Transverse colon (tissue), 4 donors: ENCODE measurements at regions not wholly inside any gene's neighbourhood (a gene's known extent, or its start where the extent isn't known, plus 50 kb on each side); places are given as distances from the start of the nearest gene placed in this dataset.

Source experiments
- DNase-seq: peaks from one replicate; pipeline ENCODE4 v3.0.0-alpha.2; 2019
- H3K27ac ChIP-seq, 4 donors: fragments of 200-600 bp; sonication (generic); 2 replicates each; pipeline ENCODE4 v1.5.1; 2016 to 2018; ENCODE audit warnings: inconsistent platforms in 4 of 4
- H3K27me3 ChIP-seq: fragments of 200-600 bp; sonication (generic); 2 replicates; pipeline ENCODE4 v1.5.1; 2017; ENCODE audit warnings: inconsistent platforms
- H3K36me3 ChIP-seq, 4 donors: fragments of 200-600 bp; sonication (generic); 2 replicates each; pipeline ENCODE4 v1.5.1; 2017 to 2019; ENCODE audit warnings: inconsistent platforms in 4 of 4
- H3K4me1 ChIP-seq, 4 donors: fragments of 200-600 bp; sonication (generic); 2 replicates each; pipeline ENCODE4 v1.5.1; 2017 to 2020; ENCODE audit warnings: inconsistent platforms in 4 of 4
- H3K4me3 ChIP-seq, 4 donors: fragments of 200-600 bp; sonication (generic); 1 replicate in 1 of 4; 2 replicates in 3 of 4; pipeline versions ENCODE4 v1.5.1 to v1.6.1; 2017 to 2019; ENCODE audit warnings: inconsistent platforms in 4 of 4
- H3K9me3 ChIP-seq, 2 donors: fragments of 200-600 bp; sonication (generic); 2 replicates each; pipeline ENCODE4 v1.5.1; 2017 to 2019; ENCODE audit warnings: inconsistent platforms in 2 of 2
- EP300 ChIP-seq: sonication (generic); formaldehyde crosslinking; IDR thresholded peaks from one replicate; pipeline ENCODE4 v1.6.1; 2017; ENCODE audit warnings: antibody characterized with exemption, low read depth
- POLR2A ChIP-seq: fragments of 450-650 bp; IDR thresholded peaks from one replicate; pipeline ENCODE4 v1.6.1; 2016; ENCODE audit warnings: antibody characterized with exemption, mild to moderate bottlenecking, moderate library complexity
- POLR2AphosphoS5 ChIP-seq, 3 donors: sonication (generic); formaldehyde crosslinking; IDR thresholded peaks; one replicate each; pipeline ENCODE4 v1.6.1; 2016; ENCODE audit warnings: antibody characterized with exemption in 3 of 3
- WGBS, 2 donors: methylation state at CpG; one replicate each; pipeline ENCODE4 v1.1.5; 2018; ENCODE audit warnings: low coverage in 1 of 2; 5-methylcytosine and 5-hydroxymethylcytosine counted together
- in situ Hi-C, 4 donors: fragments of 200-750 bp; cut with MboI; loops; one replicate each; pipeline versions ENCODE4 v1.15.0 to v1.15.1; 2017; ENCODE audit warnings: low sequenced_read_pairs in 3 of 4, low pct_ligation_motif_present in 1 of 4, low pct_unique_long_range_greater_than_20kb in 1 of 4
- intact Hi-C: fragments of 100-400 bp; cut with DNase I; formaldehyde crosslinking; loops from one replicate; pipeline ENCODE4 v1.15.1; 2023; ENCODE audit warnings: low total_unique reads
- TF ChIP-seq, protein P1 (sequence below), 5 experiments: fragments of 200-600 bp in 3 of 5; fragments of 450-650 bp in 2 of 5; sonication (generic) in 3 of 5; IDR thresholded peaks; 1 replicate in 2 of 5; 2 replicates in 3 of 5; pipeline ENCODE4 v1.5.1; 2016 to 2017; ENCODE audit warnings: antibody characterized with exemption in 5 of 5, inconsistent platforms in 3 of 5, mild to moderate bottlenecking in 2 of 5, moderate library complexity in 1 of 5

DNA sequence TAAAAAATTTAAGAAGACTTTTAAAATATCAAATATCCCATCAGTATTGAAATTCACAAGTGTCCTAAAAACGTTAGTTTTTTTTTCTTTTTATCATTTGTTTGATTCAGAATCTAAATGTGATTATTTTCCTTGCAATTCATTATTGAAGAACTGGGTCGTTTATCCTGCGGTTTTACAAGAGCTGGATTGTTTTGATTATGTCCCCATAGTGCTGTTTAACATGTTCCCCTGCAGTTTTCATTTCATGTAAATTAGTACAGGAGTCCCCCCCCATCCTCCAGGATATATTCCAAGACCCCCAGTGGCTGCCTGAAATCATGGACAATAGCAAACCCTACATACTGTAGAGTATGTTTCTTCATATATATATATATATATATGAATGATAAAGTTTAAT lies 105.7 kb downstream of the KCTD15 start:
- TF ChIP-seq POLR2AphosphoS5 (IDR thresholded peaks at IDR 0.05) (no peak), EP300 (no peak)
- TF ChIP-seq, protein P1, sequence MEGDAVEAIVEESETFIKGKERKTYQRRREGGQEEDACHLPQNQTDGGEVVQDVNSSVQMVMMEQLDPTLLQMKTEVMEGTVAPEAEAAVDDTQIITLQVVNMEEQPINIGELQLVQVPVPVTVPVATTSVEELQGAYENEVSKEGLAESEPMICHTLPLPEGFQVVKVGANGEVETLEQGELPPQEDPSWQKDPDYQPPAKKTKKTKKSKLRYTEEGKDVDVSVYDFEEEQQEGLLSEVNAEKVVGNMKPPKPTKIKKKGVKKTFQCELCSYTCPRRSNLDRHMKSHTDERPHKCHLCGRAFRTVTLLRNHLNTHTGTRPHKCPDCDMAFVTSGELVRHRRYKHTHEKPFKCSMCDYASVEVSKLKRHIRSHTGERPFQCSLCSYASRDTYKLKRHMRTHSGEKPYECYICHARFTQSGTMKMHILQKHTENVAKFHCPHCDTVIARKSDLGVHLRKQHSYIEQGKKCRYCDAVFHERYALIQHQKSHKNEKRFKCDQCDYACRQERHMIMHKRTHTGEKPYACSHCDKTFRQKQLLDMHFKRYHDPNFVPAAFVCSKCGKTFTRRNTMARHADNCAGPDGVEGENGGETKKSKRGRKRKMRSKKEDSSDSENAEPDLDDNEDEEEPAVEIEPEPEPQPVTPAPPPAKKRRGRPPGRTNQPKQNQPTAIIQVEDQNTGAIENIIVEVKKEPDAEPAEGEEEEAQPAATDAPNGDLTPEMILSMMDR (IDR thresholded peaks at IDR 0.05) = no peak
- peaks cover 10 to 17% of the 10 kb centered on the region in 2 donors for H3K9me3 ChIP-seq
- 43 to 57% methylated on average over 3 of the region's 3 CpGs for WGBS, 2 donors
- in situ Hi-C loops = no loop called here
- intact Hi-C loops = no loop called here
- H3K27me3 ChIP-seq = peaks cover 31% of the 10 kb centered on the region
- peaks cover 0 to 18% (median 15%) of the 10 kb centered on the region in 4 donors for H3K4me1 ChIP-seq
- H3K27ac ChIP-seq = no peak overlapping the region
- no peaks in the 10 kb centered on the region for H3K36me3 ChIP-seq
- DNase-seq = no peak
- H3K4me3 ChIP-seq = no peak overlapping the region

DNA sequence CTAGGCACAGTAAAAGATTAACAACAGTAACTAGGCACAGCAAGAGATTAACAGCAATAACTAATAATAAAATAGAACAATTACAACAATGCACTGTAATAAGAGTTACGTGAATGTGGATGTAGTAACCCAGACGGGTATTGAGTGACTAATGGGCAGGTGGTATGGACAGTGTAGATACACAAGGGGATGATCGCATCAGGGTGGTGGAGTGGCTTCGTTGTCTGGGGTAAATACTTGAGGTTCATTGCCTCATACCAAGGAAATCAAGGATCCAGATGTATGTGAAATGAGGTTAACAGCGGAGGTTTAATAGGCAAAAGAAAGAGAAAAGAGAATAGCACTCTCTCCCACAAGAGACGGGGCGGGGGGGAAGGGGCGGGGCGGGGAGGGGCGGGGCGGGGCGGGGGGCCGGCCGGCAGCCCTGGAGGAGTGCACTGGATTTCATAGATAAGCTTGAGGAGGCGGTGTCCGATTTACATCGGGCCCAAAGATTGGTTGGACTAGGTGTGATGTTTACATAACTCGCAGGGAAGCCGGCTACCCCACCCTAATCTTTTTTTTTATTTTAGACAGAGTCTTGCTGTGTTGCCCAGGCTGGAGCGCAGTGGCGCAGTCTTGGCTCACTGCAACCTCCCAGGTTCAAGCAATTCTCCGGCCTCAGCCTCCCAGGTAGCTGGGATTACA lies 106.3 kb downstream of the KCTD15 start:
- no peak for DNase-seq
- WGBS, 2 donors = 61 to 83% methylated on average over 10 to 22 of the region's 22 CpGs
- Histone ChIP-seq H3K4me1 (peaks cover 0 to 18% (median 15%) of the 10 kb centered on the region in 4 donors), H3K36me3 (no peaks in the 10 kb centered on the region), H3K9me3 (peaks cover 4 to 13% of the 10 kb centered on the region in 2 donors), H3K27me3 (peaks cover 36% of the 10 kb centered on the region), H3K4me3 (no peak overlapping the region), H3K27ac (no peak overlapping the region)
- in situ Hi-C loops (no loop called here), intact Hi-C loops (no loop called here)
- TF ChIP-seq, protein P1 (IDR thresholded peaks at IDR 0.05) = no peak
- no peak for TF ChIP-seq POLR2AphosphoS5 (IDR thresholded peaks at IDR 0.05)
- no peak for TF ChIP-seq EP300
- no peak for TF ChIP-seq POLR2A

- intact Hi-C loops (no loop called here), in situ Hi-C loops (no loop called here)
- Histone ChIP-seq H3K27ac (no peak overlapping the region), H3K4me1 (peaks cover 0 to 18% (median 15%) of the 10 kb centered on the region in 4 donors), H3K36me3 (no peaks in the 10 kb centered on the region), H3K27me3 (peaks cover 38% of the 10 kb centered on the region), H3K4me3 (no peak overlapping the region), H3K9me3 (peaks cover 0 to 8% of the 10 kb centered on the region in 2 donors)
- no peak for DNase-seq
- TF ChIP-seq POLR2AphosphoS5 (IDR thresholded peaks at IDR 0.05) (no peak), POLR2A (no peak), EP300 (no peak)
- TF ChIP-seq, protein P1 (IDR thresholded peaks at IDR 0.05) = no peak
- WGBS, 2 donors = 82 to 83% methylated on average over 8 to 9 of the region's 9 CpGs
Observed at GRCh38 chr19:33903489-33903850, 106.8 kb downstream of the KCTD15 start.

DNA sequence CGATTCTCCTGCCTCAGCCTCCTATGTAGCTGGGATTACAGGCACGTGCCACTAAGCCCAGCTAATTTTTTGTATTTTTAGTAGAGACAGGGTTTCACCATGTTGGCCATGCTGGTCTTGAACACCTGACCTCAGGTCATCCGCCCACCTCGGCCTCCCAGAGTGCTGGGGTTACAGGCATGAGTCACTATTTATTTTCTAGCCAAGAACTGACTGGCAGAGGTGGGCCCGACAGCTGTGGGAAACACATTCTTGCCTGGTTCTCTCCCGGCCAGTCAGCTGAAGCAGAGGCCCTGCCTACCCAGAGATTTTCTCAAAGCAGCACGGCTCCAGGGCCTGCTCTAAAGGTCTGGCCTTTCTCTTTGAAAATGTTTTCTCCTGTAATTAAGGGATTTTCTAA lies 108.0 kb downstream of the KCTD15 start:
- no peak for DNase-seq
- intact Hi-C loops (no loop called here), in situ Hi-C loops (no loop called here)
- TF ChIP-seq POLR2A (no peak), EP300 (no peak), POLR2AphosphoS5 (IDR thresholded peaks at IDR 0.05) (no peak)
- TF ChIP-seq, protein P1 (IDR thresholded peaks at IDR 0.05) = no peak
- no peaks in the 10 kb centered on the region for H3K9me3 ChIP-seq
- H3K27me3 ChIP-seq = peaks cover 38% of the 10 kb centered on the region
- 53 to 63% methylated on average over 3 to 7 of the region's 7 CpGs for WGBS, 2 donors
- H3K36me3 ChIP-seq = no peaks in the 10 kb centered on the region
- H3K4me1 ChIP-seq = peaks cover 0 to 18% (median 15%) of the 10 kb centered on the region in 4 donors
- no peak overlapping the region for H3K4me3 ChIP-seq
- peak overlapping the region; percentile 73 to 81 (median 78) for H3K27ac ChIP-seq
